ENCODE measurements at regions not wholly inside any gene's neighbourhood (a gene's known extent, or its start where the extent isn't known, plus 50 kb on each side); places are given as distances from the start of the nearest gene placed in this dataset.

DNA sequence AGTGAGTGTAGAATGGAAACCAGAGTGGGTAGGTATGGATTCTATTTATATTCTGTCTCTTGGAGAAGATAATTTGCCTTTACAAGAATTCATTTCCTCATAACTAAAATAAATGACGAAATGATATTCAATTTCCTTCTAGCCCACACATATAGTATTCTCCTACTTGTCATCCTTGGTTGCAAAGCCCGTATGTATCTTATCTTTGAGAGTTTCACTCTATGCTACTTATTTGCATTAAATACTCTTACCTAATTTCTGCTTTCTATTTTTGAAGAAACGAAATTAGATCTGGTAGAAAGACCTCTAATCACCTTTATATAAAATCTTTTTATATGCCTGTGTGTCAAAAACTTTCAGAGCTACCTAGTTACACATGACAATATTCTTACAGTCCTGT lies 457.7 kb downstream of the NKX6-1 start:
- DNase-seq (ENCODE audit: low spot score) (no peak), ATAC-seq (no peak)
- no peak overlapping the region for H2AFZ ChIP-seq
- no peak overlapping the region for H3K27ac ChIP-seq (ENCODE audit: low read depth)
- TF ChIP-seq, protein P1, sequence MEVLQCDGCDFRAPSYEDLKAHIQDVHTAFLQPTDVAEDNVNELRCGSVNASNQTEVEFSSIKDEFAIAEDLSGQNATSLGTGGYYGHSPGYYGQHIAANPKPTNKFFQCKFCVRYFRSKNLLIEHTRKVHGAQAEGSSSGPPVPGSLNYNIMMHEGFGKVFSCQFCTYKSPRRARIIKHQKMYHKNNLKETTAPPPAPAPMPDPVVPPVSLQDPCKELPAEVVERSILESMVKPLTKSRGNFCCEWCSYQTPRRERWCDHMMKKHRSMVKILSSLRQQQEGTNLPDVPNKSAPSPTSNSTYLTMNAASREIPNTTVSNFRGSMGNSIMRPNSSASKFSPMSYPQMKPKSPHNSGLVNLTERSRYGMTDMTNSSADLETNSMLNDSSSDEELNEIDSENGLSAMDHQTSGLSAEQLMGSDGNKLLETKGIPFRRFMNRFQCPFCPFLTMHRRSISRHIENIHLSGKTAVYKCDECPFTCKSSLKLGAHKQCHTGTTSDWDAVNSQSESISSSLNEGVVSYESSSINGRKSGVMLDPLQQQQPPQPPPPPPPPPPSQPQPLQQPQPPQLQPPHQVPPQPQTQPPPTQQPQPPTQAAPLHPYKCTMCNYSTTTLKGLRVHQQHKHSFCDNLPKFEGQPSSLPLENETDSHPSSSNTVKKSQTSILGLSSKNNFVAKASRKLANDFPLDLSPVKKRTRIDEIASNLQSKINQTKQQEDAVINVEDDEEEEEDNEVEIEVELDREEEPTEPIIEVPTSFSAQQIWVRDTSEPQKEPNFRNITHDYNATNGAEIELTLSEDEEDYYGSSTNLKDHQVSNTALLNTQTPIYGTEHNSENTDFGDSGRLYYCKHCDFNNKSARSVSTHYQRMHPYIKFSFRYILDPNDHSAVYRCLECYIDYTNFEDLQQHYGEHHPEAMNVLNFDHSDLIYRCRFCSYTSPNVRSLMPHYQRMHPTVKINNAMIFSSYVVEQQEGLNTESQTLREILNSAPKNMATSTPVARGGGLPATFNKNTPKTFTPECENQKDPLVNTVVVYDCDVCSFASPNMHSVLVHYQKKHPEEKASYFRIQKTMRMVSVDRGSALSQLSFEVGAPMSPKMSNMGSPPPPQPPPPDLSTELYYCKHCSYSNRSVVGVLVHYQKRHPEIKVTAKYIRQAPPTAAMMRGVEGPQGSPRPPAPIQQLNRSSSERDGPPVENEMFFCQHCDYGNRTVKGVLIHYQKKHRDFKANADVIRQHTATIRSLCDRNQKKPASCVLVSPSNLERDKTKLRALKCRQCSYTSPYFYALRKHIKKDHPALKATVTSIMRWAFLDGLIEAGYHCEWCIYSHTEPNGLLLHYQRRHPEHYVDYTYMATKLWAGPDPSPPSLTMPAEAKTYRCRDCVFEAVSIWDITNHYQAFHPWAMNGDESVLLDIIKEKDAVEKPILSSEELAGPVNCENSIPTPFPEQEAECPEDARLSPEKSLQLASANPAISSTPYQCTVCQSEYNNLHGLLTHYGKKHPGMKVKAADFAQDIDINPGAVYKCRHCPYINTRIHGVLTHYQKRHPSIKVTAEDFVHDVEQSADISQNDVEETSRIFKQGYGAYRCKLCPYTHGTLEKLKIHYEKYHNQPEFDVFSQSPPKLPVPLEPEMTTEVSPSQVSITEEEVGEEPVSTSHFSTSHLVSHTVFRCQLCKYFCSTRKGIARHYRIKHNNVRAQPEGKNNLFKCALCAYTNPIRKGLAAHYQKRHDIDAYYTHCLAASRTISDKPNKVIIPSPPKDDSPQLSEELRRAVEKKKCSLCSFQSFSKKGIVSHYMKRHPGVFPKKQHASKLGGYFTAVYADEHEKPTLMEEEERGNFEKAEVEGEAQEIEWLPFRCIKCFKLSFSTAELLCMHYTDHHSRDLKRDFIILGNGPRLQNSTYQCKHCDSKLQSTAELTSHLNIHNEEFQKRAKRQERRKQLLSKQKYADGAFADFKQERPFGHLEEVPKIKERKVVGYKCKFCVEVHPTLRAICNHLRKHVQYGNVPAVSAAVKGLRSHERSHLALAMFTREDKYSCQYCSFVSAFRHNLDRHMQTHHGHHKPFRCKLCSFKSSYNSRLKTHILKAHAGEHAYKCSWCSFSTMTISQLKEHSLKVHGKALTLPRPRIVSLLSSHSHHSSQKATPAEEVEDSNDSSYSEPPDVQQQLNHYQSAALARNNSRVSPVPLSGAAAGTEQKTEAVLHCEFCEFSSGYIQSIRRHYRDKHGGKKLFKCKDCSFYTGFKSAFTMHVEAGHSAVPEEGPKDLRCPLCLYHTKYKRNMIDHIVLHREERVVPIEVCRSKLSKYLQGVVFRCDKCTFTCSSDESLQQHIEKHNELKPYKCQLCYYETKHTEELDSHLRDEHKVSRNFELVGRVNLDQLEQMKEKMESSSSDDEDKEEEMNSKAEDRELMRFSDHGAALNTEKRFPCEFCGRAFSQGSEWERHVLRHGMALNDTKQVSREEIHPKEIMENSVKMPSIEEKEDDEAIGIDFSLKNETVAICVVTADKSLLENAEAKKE (CRISPR knock-in tag; IDR thresholded peaks at IDR 0.05), result no peak
- no peak for TF ChIP-seq JUNB (IDR thresholded peaks at IDR 0.05; ENCODE audit: unreplicated experiment)
- no peak for TF ChIP-seq EZH2phosphoT487 (IDR thresholded peaks at IDR 0.05; ENCODE audit: unreplicated experiment)
- TF ChIP-seq, protein P2, sequence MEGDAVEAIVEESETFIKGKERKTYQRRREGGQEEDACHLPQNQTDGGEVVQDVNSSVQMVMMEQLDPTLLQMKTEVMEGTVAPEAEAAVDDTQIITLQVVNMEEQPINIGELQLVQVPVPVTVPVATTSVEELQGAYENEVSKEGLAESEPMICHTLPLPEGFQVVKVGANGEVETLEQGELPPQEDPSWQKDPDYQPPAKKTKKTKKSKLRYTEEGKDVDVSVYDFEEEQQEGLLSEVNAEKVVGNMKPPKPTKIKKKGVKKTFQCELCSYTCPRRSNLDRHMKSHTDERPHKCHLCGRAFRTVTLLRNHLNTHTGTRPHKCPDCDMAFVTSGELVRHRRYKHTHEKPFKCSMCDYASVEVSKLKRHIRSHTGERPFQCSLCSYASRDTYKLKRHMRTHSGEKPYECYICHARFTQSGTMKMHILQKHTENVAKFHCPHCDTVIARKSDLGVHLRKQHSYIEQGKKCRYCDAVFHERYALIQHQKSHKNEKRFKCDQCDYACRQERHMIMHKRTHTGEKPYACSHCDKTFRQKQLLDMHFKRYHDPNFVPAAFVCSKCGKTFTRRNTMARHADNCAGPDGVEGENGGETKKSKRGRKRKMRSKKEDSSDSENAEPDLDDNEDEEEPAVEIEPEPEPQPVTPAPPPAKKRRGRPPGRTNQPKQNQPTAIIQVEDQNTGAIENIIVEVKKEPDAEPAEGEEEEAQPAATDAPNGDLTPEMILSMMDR (conservative IDR thresholded peaks at IDR 0.05; ENCODE audit: low read depth in 2 of 2), result no peak
- TF ChIP-seq POLR2AphosphoS5 (IDR thresholded peaks at IDR 0.05; ENCODE audit: low read depth), result no peak
- TF ChIP-seq, protein P3, sequence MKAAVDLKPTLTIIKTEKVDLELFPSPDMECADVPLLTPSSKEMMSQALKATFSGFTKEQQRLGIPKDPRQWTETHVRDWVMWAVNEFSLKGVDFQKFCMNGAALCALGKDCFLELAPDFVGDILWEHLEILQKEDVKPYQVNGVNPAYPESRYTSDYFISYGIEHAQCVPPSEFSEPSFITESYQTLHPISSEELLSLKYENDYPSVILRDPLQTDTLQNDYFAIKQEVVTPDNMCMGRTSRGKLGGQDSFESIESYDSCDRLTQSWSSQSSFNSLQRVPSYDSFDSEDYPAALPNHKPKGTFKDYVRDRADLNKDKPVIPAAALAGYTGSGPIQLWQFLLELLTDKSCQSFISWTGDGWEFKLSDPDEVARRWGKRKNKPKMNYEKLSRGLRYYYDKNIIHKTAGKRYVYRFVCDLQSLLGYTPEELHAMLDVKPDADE (IDR thresholded peaks at IDR 0.05), result no peak
- no peak for TF ChIP-seq EZH2 (IDR thresholded peaks at IDR 0.05; ENCODE audit: low read depth, unreplicated experiment)
- TF ChIP-seq STAT1 (IDR thresholded peaks at IDR 0.05; ENCODE audit: unreplicated experiment), result no peak
- TF ChIP-seq CREB1 (CRISPR knock-in tag; IDR thresholded peaks at IDR 0.05; ENCODE audit: low read depth), result no peak
- no peak for TF ChIP-seq NANOG (IDR thresholded peaks at IDR 0.05; ENCODE audit: borderline replicate concordance)
- H3K36me3 ChIP-seq (ENCODE audit: insufficient read depth), result no peaks in the 10 kb centered on the region
- H3K4me3 Mint-ChIP-seq, result no peak overlapping the region
- H3K4me3 ChIP-seq, result no peak overlapping the region
- H3K27ac Mint-ChIP-seq, result no peak overlapping the region
- H3K9me2 ChIP-seq (ENCODE audit: insufficient read depth), result no peaks in the 10 kb centered on the region; the same call in 1 of the 2 replicates
- no peaks in the 10 kb centered on the region for H3K27me3 ChIP-seq (ENCODE audit: insufficient read depth)
- no peaks in the 10 kb centered on the region for H3K4me1 Mint-ChIP-seq
- peaks cover 2% of the 10 kb centered on the region for H3K27me3 Mint-ChIP-seq (ENCODE audit: insufficient read depth, low read depth, poor library complexity)
- no peaks in the 10 kb centered on the region for H4K20me1 ChIP-seq (replicated peaks; ENCODE audit: insufficient read depth)
- no peaks in the 10 kb centered on the region for H3F3A ChIP-seq (replicated peaks; ENCODE audit: low read depth)
- H3K9me3 Mint-ChIP-seq, result no peaks in the 10 kb centered on the region
- no peaks in the 10 kb centered on the region for H3K36me3 Mint-ChIP-seq (ENCODE audit: low read depth)
- no peaks in the 10 kb centered on the region for H3K79me2 ChIP-seq (replicated peaks; ENCODE audit: insufficient read depth)
- H3K4me2 ChIP-seq, result no peak overlapping the region
- H3K4me1 ChIP-seq (ENCODE audit: insufficient read depth), result no peaks in the 10 kb centered on the region

Measured in GM23338 (cell line).